CD4-positive, alpha-beta memory T cell (primary cell): ENCODE measurements at regions not wholly inside any gene's neighbourhood (a gene's known extent, or its start where the extent isn't known, plus 50 kb on each side); places are given as distances from the start of the nearest gene placed in this dataset.

Experiments used
- CTCF ChIA-PET: fragments of 350-600 bp; sonication (Branson Sonifier 250); formaldehyde crosslinking; loops from one replicate; lab custom pipeline; 2021; ENCODE audit warnings: inconsistent platforms; ENCODE audit not compliant: partially characterized antibody; lab: Charles Lee
- POLR2A ChIA-PET: fragments of 350-600 bp; sonication (Branson Sonifier 250); formaldehyde crosslinking; loops from one replicate; lab custom pipeline; 2021; ENCODE audit not compliant: partially characterized antibody; lab: Charles Lee
- DNase-seq, 5 donors: peaks; one replicate each; pipeline versions ENCODE4 v3.0.0 to v3.0.0-alpha.2; 2020 to 2022; ENCODE audit warnings: mixed read lengths in 1 of 5
- H3K27ac ChIP-seq: one replicate; pipeline ENCODE4 v1.7.0; 2013; ENCODE audit warnings: low read depth, low read length
- H3K27me3 ChIP-seq: 2 replicates; pipeline ENCODE4 v1.7.0; 2013; ENCODE audit warnings: mild to moderate bottlenecking, low read length, moderate library complexity; ENCODE audit not compliant: insufficient read depth
- H3K36me3 ChIP-seq: 2 replicates; pipeline ENCODE4 v1.7.0; 2013; ENCODE audit warnings: mild to moderate bottlenecking, low read length, moderate library complexity; ENCODE audit not compliant: insufficient read depth
- H3K4me1 ChIP-seq: 2 replicates; pipeline ENCODE4 v1.7.0; 2013; ENCODE audit warnings: mild to moderate bottlenecking, low read length, moderate library complexity; ENCODE audit not compliant: insufficient read depth
- H3K4me3 ChIP-seq, 2 donors: one replicate each; pipeline ENCODE4 v1.7.0; 2013; ENCODE audit warnings: low read length in 2 of 2, mild to moderate bottlenecking in 1 of 2
- H3K9me3 ChIP-seq, 2 donors: one replicate each; pipeline ENCODE4 v1.7.0; 2013; ENCODE audit warnings: low read length in 2 of 2, control low read depth in 1 of 2; ENCODE audit not compliant: control insufficient read depth in 1 of 2
- H3K27ac Mint-ChIP-seq, 7 donors: one replicate each; pipeline ENCODE4 v1.8.0; 2020 to 2021; ENCODE audit warnings: mixed read lengths in 7 of 7, mild to moderate bottlenecking in 6 of 7, inconsistent platforms in 3 of 7, moderate library complexity in 3 of 7
- H3K27me3 Mint-ChIP-seq, 2 donors: one replicate each; pipeline ENCODE4 v1.8.0; 2020 to 2021; ENCODE audit warnings: mixed read lengths in 2 of 2
- H3K36me3 Mint-ChIP-seq, 2 donors: one replicate each; pipeline ENCODE4 v1.8.0; 2020 to 2021; ENCODE audit warnings: mixed read lengths in 2 of 2, inconsistent platforms in 1 of 2, mild to moderate bottlenecking in 1 of 2
- H3K4me1 Mint-ChIP-seq, 4 donors: one replicate each; pipeline ENCODE4 v1.8.0; 2020 to 2021; ENCODE audit warnings: mixed read lengths in 4 of 4, mild to moderate bottlenecking in 1 of 4
- H3K4me3 Mint-ChIP-seq, 8 donors: one replicate each; pipeline ENCODE4 v1.8.0; 2020 to 2021; ENCODE audit warnings: mixed read lengths in 8 of 8, mild to moderate bottlenecking in 7 of 8, moderate library complexity in 6 of 8, inconsistent platforms in 3 of 8
- H3K9me3 Mint-ChIP-seq, 8 donors: one replicate each; pipeline ENCODE4 v1.8.0; 2020 to 2021; ENCODE audit warnings: mixed read lengths in 8 of 8, mild to moderate bottlenecking in 5 of 8, inconsistent platforms in 3 of 8, moderate library complexity in 1 of 8
- intact Hi-C: fragments of 100-400 bp; cut with micrococcal nuclease; formaldehyde crosslinking; loops from one replicate; pipeline ENCODE4 v1.15.1; 2023

DNA sequence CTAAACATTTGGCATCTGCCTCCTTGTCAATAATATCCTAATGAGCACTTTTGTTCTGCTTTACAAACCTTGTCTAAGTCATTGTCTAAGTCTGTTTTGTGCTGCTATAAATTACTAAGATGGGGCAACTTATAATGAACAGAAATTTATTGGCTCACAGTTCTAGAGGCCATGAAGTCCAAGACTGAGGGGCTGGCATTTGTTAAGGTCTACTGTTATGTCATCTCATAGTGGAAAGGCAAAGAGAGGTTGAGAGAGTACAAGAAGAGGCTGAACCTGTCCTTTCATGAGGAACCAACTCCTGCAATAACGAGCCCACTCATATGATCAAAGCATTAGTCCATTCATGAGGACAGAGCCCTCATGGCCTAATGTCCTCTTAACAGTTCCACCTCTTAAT lies 72.7 kb upstream of the KLF12 start:
- Mint-ChIP-seq H3K9me3 (peaks cover 0 to 6% (median 0%) of the 10 kb centered on the region in 8 donors), H3K36me3 (no peaks in the 10 kb centered on the region), H3K4me3 (peak overlapping the region in 1 of 8 donors; percentile 3), H3K27me3 (no peaks in the 10 kb centered on the region), H3K4me1 (peaks cover 3 to 9% (median 8%) of the 10 kb centered on the region in 4 donors), H3K27ac (no peak overlapping the region)
- ChIA-PET CTCF (no interaction called here), POLR2A (no interaction called here)
- Histone ChIP-seq H3K27me3 (no peaks in the 10 kb centered on the region), H3K9me3 (no peaks in the 10 kb centered on the region), H3K27ac (no peak overlapping the region), H3K4me1 (no peaks in the 10 kb centered on the region), H3K36me3 (no peaks in the 10 kb centered on the region), H3K4me3 (no peak overlapping the region)
- no peak for DNase-seq
- intact Hi-C loops: no loop called here

DNA sequence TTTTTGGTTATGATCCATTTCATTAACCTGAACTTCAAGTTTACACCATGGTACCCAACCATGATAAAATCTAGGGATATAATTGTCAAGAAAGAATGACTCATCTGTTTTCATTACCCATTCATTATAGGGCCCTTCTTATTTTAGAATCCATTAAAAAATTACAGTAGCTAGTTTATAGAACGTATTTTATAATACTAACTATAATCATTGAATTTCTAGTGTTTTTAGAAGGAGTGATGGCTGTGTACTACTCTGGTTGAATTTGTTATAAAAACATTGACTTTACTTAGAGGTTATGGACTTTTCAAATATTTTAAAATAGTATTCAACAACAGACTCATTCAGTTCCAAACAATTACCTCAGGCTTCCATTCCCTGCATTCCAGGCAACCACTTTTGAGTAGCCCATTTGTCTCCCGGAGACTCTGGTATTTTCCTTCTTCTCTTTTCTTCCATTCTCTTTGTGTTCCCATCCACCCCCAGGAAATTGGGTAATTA lies 71.9 kb upstream of the KLF12 start:
- POLR2A ChIA-PET: no interaction called here
- Mint-ChIP-seq H3K27ac (no peak overlapping the region), H3K4me1 (peaks cover 3 to 9% (median 8%) of the 10 kb centered on the region in 4 donors), H3K4me3 (no peak overlapping the region), H3K27me3 (no peaks in the 10 kb centered on the region), H3K36me3 (no peaks in the 10 kb centered on the region), H3K9me3 (peaks cover 0 to 5% (median 0%) of the 10 kb centered on the region in 8 donors)
- no peaks in the 10 kb centered on the region for H3K4me1 ChIP-seq
- H3K27ac ChIP-seq: no peak overlapping the region
- CTCF ChIA-PET: no interaction called here
- no peaks in the 10 kb centered on the region for H3K36me3 ChIP-seq
- H3K9me3 ChIP-seq: no peaks in the 10 kb centered on the region
- DNase-seq: no peak
- no peaks in the 10 kb centered on the region for H3K27me3 ChIP-seq
- no peak overlapping the region for H3K4me3 ChIP-seq
- intact Hi-C loops: no loop called here

DNA sequence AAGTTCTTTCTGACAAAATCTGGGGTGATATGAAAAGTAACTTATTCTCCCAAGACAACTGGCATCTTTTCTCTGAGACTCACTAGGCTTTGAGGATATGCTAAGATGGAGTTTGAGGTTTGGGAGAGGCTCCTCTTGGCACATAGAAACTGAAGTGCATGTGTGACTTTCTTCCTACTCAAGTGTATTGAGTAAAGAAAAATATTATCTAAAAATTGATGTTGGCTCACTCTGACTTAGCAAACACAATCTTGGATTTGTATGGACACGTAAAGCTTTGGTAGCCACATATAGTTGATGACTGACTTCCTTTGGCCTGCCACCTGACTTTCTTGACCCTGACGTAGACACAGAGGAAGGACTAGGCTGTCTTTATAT lies 71.1 kb upstream of the KLF12 start:
- CTCF ChIA-PET: no interaction called here
- intact Hi-C loops: no loop called here
- no peak overlapping the region for H3K4me3 ChIP-seq
- no peaks in the 10 kb centered on the region for H3K36me3 ChIP-seq
- no peaks in the 10 kb centered on the region for H3K4me1 ChIP-seq
- Mint-ChIP-seq H3K36me3 (no peaks in the 10 kb centered on the region), H3K4me3 (no peak overlapping the region), H3K9me3 (peaks cover 0 to 3% (median 0%) of the 10 kb centered on the region in 8 donors), H3K27me3 (no peaks in the 10 kb centered on the region), H3K4me1 (peaks cover 0 to 5% (median 2%) of the 10 kb centered on the region in 4 donors), H3K27ac (no peak overlapping the region)
- H3K27ac ChIP-seq: no peak overlapping the region
- DNase-seq: no peak
- no peaks in the 10 kb centered on the region for H3K27me3 ChIP-seq
- POLR2A ChIA-PET: no interaction called here
- no peaks in the 10 kb centered on the region for H3K9me3 ChIP-seq

DNA sequence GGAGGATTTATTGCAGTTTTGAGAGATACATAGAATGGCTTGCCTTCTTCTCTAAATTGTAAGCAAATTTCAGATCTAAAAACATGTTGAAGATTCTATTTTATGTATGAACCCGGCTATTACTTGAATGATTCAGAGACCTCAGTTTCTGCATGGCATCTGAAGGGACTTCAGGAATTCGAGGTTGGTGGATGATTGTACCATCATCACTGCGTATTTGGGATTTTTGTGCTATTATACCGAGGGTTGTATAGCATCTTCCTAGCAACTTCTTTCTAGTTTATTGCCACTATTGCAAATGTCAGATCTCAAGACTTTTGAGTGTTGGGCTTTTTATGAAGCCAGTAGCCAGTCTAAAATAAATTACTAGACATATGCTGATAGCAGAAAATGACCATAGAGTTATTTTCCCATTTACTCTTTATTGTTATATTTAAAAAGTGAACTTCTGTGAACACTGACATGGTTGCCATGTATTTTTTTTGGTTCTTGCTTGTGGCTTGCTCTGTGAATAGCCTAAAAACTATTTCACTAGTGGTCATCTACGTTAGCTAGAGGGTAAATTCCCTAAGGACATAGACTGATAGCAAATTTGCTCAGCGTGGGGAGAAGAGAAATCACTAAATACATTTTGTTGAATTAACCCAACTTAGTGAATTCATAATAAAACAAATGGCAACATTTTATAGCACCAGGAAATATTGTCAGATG lies 70.6 kb upstream of the KLF12 start:
- H3K27ac ChIP-seq: no peak overlapping the region
- no peaks in the 10 kb centered on the region for H3K4me1 ChIP-seq
- H3K4me3 ChIP-seq: no peak overlapping the region
- no peaks in the 10 kb centered on the region for H3K27me3 ChIP-seq
- no peak for DNase-seq
- H3K4me3 Mint-ChIP-seq: no peak overlapping the region
- no peaks in the 10 kb centered on the region for H3K36me3 ChIP-seq
- intact Hi-C loops: no loop called here
- ChIA-PET CTCF (no interaction called here), POLR2A (no interaction called here)
- H3K4me1 Mint-ChIP-seq: peaks cover 0 to 5% (median 2%) of the 10 kb centered on the region in 4 donors
- H3K9me3 Mint-ChIP-seq: peaks cover 0 to 3% (median 0%) of the 10 kb centered on the region in 8 donors
- no peaks in the 10 kb centered on the region for H3K9me3 ChIP-seq
- H3K27me3 Mint-ChIP-seq: no peaks in the 10 kb centered on the region
- H3K36me3 Mint-ChIP-seq: no peaks in the 10 kb centered on the region
- no peak overlapping the region for H3K27ac Mint-ChIP-seq

DNA sequence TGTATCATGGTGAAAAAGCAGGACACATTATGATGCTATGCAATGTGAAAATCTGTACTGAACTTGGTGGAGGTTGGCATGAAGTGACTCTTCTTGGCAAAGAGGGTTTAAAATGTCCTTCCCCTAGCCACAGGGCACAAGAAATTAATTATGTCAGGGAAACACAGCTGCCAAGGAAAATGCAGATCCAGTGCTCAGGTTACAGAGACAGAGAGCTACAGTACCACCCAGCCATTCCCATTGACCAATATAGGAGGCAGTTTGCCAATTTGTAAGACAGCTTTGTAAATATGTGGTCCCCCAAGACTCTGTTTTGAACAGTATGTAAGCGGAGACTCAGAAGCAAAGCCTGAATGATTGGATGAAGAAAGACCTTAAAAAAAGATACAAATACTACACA lies 69.4 kb upstream of the KLF12 start:
- intact Hi-C loops: no loop called here
- ChIA-PET POLR2A (interaction anchor here (1.0 kb wide), 2 partner anchors 68 to 69 kb away, joined by 4 read pairs; partner anchors contain the start of gene KLF12), CTCF (interaction anchor here (1.5 kb wide), 1 partner anchor 12 kb away, joined by 3 read pairs; no protein-coding TSS in a partner anchor)
- Mint-ChIP-seq H3K4me1 (peaks cover 0 to 5% (median 0%) of the 10 kb centered on the region in 4 donors), H3K4me3 (no peak overlapping the region), H3K9me3 (peaks cover 0 to 3% (median 0%) of the 10 kb centered on the region in 8 donors), H3K27me3 (no peaks in the 10 kb centered on the region), H3K36me3 (no peaks in the 10 kb centered on the region), H3K27ac (no peak overlapping the region)
- Histone ChIP-seq H3K27ac (no peak overlapping the region), H3K27me3 (no peaks in the 10 kb centered on the region), H3K4me3 (no peak overlapping the region), H3K9me3 (no peaks in the 10 kb centered on the region), H3K4me1 (no peaks in the 10 kb centered on the region), H3K36me3 (no peaks in the 10 kb centered on the region)
- no peak for DNase-seq

DNA sequence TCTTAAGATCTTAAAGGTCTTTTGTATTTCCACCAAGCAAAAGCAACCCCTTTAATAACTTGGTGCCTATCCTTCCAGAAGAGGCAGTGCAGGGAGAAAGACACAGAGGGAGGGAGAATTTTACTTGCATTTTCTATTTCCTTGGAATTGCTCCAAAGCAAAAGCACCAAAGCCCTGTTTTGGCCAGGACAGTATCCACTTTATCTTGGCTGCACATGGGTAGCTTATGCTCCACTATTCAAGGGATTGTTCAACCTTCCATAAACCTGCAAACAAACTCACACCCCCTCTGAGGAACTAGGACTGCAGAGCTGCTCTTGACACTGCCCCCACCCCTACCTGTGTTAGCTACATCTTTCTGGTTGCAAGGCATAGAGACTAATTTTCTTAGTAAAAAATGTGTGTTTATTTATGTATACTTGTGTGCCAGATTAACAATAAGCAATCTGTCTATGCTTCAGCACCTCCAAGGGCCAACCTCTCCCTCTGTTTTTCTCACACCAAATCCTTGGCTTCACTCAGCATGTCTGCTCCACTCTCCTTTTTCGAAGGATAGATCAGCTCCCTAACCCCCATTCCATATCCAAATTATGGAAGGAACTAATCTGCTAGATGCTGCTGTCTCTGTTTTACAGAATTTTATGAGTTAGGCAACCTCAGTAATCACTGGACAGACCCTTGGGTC lies 68.1 kb upstream of the KLF12 start:
- peak overlapping the region in 1 of 7 donors; percentile 63 for H3K27ac Mint-ChIP-seq
- Histone ChIP-seq H3K27me3 (no peaks in the 10 kb centered on the region), H3K4me1 (no peaks in the 10 kb centered on the region), H3K9me3 (no peaks in the 10 kb centered on the region), H3K36me3 (no peaks in the 10 kb centered on the region), H3K4me3 (no peak overlapping the region), H3K27ac (no peak overlapping the region)
- no peak for DNase-seq
- no peaks in the 10 kb centered on the region for H3K36me3 Mint-ChIP-seq
- no peaks in the 10 kb centered on the region for H3K27me3 Mint-ChIP-seq
- ChIA-PET CTCF (interaction anchor here (2.3 kb wide), 1 partner anchor 85 kb away, joined by 7 read pairs; no protein-coding TSS in a partner anchor), POLR2A (interaction anchor here (0.7 to 1.0 kb wide), 2 partner anchors 27 to 68 kb away, joined by 3 to 4 read pairs; partner anchors contain the start of gene KLF12)
- peaks cover 0 to 3% (median 0%) of the 10 kb centered on the region in 8 donors for H3K9me3 Mint-ChIP-seq
- intact Hi-C loops: no loop called here
- no peak overlapping the region for H3K4me3 Mint-ChIP-seq
- H3K4me1 Mint-ChIP-seq: peaks cover 0 to 5% (median 0%) of the 10 kb centered on the region in 4 donors

DNA sequence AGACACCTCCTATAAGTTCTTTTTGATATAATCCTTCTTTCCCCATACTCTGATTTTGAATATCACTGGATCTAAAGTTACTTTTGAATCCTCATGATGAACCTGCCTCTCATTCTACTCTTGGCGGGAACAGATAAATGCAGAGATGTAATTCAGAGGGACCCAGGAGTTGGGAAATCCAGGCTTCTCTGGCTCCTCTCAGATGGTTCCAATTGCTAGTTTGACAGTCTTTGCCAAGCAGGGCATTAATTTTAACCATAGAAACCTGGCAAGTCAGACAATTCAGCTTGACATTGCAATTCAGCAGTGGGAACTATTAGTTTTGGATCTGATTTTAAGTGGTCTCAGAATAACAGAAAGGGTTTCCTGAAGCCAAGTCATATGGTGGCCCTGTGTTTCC lies 67.3 kb upstream of the KLF12 start:
- H3K9me3 Mint-ChIP-seq: peaks cover 0 to 3% (median 0%) of the 10 kb centered on the region in 8 donors
- no peaks in the 10 kb centered on the region for H3K36me3 Mint-ChIP-seq
- H3K27me3 ChIP-seq: no peaks in the 10 kb centered on the region
- H3K27me3 Mint-ChIP-seq: no peaks in the 10 kb centered on the region
- intact Hi-C loops: no loop called here
- no peak overlapping the region for H3K27ac Mint-ChIP-seq
- CTCF ChIA-PET: interaction anchor here (2.3 kb wide), 1 partner anchor 86 kb away, joined by 7 read pairs; no protein-coding TSS in a partner anchor
- H3K4me1 Mint-ChIP-seq: peaks cover 0 to 3% (median 0%) of the 10 kb centered on the region in 4 donors
- POLR2A ChIA-PET: no interaction called here
- no peaks in the 10 kb centered on the region for H3K4me1 ChIP-seq
- no peak overlapping the region for H3K27ac ChIP-seq
- no peaks in the 10 kb centered on the region for H3K36me3 ChIP-seq
- H3K9me3 ChIP-seq: no peaks in the 10 kb centered on the region
- DNase-seq: no peak
- H3K4me3 ChIP-seq: no peak overlapping the region
- no peak overlapping the region for H3K4me3 Mint-ChIP-seq
